Stimulated activated CD4-positive, alpha-beta T cell treated with anti-CD3 and anti-CD28 coated beads, Interleukin-15, amount 100 ng/mL, for 48 hours (primary cell): ENCODE measurements at regions not wholly inside any gene's neighbourhood (a gene's known extent, or its start where the extent isn't known, plus 50 kb on each side); places are given as distances from the start of the nearest gene placed in this dataset.

Experiments
- DNase-seq, 2 donors: peaks; one replicate each; pipeline ENCODE4 v3.0.0-alpha.2; 2020; ENCODE audit warnings: low read depth in 2 of 2

DNA sequence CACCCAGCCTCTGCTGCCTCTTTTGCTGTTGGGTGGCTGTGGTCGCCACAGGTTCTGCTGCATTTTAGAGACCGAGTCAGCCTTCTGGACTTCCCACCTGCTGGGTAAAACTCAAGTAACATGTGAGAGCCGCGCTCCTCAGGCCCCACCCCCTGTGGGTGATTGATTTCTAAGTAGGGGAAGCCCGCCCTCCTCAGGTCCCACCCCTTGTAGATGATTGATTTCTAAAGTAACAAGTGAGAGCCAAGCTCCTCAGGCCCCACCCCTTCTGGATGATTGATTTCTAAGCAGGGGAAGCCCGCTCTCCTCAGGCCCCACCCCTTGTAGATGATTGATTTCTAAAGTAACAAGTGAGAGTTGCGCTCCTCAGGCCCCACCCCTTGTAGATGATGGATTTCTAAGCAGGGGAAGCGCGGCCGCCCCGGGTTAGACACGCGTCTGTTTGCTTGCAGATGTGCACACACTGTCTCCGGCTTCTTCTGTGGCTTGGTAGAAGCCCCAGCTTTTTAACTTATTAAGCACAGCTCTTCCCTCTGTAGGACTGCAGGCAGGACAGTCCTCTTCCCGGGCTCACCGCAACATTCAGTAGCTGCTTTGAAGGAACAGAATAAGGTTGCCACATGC lies 83.4 kb downstream of the FAM43A start:
- DNase-seq = peak; percentile 87 to 88

GRCh38 chr3:194772241-194773000 lies 86.7 kb downstream of the FAM43A start:
- no peak for DNase-seq

DNA sequence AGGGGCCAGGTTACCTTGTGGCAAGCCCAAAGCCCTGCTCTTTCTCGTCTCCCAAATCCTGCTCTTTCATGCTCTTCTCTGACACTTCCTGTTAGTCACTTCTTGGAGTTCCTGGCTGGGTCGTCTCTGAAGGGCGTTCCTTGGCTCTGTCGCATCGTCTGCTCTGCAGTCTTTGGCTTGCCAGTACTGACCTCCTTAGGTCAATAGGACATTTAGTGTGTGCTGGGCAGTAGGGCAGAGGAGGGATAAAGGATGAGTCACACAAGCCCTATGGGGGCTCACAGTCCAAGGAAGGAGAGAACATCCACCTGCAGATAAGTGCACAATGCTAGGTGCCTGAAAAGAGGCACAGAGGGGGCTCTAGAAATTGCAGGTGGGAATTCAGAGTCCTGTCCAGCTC lies 87.5 kb downstream of the FAM43A start:
- no peak for DNase-seq

DNA sequence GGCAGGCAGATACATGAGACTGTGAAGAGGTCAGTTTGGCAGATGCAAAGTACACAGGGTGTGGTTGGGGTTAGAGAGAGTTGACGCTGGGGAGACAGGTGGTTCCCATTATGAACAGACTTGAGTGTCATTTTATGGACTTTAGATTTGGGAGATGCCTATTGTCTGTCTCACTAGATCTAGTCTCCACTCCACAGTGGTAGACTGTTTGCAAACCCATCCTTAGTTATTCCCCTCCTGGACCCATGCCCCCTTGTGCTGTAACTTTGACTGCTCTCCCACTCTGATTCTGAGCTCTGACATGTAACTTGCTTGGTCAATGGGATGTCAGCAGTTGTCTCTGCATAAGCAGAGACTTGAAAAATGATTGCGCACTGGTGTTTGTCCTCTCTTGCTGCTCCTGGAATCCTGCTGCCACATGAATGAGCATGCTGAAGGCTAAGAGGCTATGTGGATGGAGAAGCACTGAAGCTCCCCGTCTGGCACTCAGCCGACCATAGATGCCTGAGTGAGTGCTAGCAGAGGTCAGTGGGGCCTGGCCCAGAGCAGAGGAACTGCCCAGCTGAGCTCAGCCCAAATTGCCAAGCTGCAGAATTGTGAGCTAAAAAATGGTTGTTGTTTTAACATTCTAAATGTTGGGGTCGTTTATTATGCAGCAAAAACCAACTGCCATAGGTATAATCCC lies 88.2 kb downstream of the FAM43A start:
- no peak for DNase-seq

DNA sequence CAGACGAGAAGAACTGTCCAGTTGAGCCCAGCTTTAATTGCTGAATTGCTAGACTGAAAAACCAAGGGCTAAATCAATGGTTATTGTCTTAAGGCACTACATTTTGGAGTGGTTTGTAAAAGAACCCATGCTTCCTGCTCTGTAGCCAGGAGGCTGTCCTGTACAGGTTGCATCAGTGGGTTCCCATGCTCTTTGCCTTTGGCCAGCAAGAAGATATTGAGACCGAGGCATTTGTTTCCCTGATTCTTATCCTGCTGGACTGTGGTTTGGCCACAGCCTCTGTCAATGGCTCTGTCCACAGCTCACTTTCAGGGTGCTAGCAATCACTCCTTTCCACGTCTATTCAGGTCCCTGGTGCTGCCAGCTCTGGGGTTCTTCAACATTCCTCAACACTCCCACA lies 89.6 kb downstream of the FAM43A start:
- DNase-seq = no peak

DNA sequence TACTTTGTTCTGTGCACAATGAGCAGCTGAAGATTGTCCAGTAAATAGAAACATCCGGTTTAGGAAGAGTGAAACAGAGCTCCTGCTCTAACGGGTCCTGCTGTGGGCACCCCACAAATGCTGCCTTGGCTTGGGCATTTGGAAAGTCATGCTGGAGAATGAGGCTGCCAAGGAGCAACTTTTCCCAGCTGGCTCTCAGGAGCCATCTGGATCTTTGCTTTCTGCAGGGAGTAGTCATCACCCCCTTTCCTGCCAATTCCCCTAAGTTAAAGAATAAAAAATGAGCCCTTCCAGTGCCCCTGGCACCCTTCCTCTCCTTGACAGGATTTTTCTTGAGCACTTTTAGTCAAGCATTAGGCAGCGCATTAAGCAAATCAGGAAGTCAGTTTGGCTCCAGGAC lies 90.0 kb downstream of the FAM43A start:
- DNase-seq = no peak

- DNase-seq = no peak
Observed at GRCh38 chr3:194777729-194778128, 92.0 kb downstream of the FAM43A start.

DNA sequence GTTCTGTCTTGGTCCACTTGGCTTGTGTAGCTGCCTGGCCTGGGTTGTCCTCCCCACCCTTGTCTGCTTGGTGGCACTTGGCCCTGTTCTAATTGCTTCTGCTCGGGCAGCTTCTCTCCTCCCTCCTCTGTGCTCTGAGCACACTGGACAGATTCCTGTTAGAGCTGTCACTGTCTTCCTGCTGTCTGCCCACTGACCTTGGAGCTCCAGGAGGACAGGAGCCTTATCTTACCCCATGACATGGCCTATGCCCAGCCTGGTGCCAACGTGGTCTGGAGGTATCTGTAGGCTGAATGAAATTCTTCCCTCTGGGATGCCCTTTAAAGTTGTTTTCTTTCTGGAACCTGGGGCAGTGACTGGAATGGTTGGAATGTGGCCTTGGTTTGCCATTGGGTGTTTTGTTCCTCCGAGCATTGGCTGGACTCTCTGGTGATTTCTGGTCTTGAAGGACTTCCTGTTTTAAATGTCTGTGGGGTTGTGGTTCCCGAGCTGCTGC lies 94.1 kb downstream of the FAM43A start:
- DNase-seq = no peak

GRCh38 chr3:194780706-194781105 lies 95.0 kb downstream of the FAM43A start:
- no peak for DNase-seq

- no peak for DNase-seq
Observed at GRCh38 chr3:194781617-194782016, 95.9 kb downstream of the FAM43A start.

DNA sequence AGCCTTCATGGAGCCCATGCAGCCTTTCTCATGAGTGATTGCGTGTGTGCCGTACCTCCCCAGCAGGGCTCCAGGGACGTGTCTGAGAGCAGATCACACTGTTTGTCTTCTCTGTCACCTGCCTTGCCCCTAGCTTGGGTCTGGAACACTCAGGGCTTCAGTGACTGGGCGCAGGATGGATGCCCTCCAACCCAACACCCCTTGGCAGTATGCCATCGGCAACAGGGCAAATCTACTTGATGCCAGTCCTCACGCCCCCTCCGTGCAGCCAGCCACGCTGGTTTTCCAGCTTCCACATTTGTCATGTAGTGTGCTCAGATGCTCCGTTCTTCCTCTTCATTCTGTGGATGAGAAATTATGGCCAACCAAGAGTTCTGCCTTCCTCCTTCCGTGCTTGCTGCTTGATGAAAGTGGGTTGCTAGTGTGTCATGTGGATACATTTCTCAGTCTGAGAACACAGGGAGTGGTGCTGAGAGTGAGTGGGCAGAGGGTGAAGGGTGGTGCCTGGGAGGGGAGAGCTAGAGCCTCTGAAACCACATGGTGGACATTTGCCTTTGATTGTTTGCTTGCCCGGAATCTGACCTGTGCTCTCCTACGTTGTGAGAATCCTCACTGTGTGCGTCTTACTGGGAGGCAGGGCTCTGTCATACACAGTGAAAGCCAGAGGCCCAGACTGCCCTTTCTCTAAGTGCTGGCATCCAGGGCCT lies 97.2 kb downstream of the FAM43A start:
- no peak for DNase-seq

- no peak for DNase-seq
Observed at GRCh38 chr3:194784361-194784760, 98.7 kb downstream of the FAM43A start.

GRCh38 chr3:194785315-194785714 lies 99.6 kb downstream of the FAM43A start:
- DNase-seq = no peak

DNA sequence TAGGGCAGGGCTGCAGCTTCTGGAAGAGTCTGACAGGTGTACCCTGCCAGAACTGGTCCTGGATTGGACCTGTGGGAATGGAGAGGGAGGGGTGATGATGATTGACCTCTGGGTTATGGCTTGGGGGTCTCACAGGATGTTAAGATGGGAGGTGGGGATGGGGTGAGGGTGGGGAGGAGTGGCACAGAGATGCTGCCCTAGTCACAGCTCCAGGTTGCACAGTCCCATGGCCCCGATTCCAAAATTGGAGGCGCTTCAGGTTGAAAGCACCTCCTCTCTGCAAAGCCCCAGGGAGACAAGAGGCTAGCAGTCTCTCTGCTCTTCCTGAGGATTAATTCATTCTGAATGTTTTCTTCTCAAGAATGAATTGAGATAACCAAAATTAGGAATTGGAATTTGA lies 101.4 kb downstream of the FAM43A start:
- DNase-seq = no peak

- DNase-seq = no peak
Observed at GRCh38 chr3:194787650-194788049, 102.0 kb downstream of the FAM43A start.

GRCh38 chr3:194792368-194792767 lies 106.7 kb downstream of the FAM43A start:
- DNase-seq = no peak

DNA sequence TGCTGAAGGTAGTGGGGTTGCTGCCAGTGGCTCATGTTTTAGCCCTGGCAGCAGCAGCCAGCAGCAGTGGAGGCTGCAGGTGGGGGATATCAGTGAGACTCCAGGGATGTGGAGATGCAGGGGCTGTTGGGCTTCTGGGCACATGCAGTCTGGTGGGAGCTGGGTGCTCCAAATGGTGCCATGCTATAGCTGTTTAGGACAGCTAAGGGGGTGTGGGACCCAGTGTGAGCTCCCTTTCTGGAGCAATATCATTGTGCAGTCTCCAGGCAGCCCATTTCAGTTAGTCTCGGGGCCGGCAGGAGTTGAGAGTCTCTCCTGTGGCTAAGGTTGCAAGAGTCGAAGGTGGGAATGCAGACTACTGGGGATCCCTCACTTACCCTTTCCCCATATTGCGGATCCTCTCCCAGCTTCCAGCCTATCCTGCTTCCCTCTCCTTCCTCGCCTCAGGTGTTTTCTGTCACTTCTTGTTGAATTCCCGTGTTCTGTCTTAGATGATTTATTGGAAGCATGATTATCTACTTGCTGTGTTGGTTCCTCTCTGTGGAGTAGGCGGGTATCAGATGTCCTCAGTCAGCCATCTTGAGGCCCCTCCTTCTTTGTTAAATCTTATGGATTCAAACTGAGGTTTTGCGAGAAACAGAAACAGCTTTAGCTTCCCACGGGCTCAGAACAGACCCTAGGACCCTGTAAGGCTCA lies 112.0 kb downstream of the FAM43A start:
- DNase-seq = no peak

DNA sequence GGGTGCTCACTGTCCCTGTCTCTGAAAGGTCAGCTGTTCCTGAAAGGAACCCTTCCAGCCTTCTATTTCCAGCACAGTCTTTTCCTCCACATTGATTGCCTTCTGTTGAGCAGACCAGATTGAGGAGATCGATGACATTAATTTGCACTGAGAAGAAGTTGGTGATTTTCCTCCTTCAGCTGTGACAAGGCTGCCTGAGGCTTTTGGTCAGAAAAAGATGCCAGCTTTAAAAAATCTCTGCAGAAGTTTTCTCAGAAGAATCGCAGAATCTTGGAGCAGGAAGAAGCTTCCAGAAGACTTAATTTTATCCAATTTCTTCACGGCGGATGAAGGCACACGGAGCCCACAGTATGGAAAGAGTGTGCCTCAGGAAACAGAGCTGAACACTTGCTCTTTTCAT lies 112.8 kb downstream of the FAM43A start:
- DNase-seq = no peak

DNA sequence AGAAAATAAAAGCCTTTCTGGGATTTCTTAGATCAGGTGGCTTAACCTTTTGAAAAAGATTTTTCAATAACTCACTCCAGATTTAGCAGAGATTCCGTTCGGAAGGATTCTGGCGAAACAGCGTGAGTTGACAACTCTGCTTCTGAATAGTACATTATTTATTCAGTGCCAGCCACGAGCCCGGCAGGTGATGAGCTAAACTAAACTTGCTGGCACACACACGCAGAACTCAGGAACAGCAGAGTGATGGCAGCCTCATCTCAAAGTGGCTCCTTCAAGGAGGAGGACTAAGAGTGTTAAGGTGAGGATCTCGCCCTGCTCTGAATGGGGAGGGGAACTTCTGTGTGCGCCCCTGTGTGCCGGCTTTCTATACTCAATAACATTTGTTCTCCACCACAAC lies 114.3 kb downstream of the FAM43A start:
- DNase-seq = no peak

- DNase-seq = no peak
Observed at GRCh38 chr3:194801461-194802432, 116.1 kb downstream of the FAM43A start.
